GM06990 (cell line): ENCODE measurements at regions not wholly inside any gene's neighbourhood (a gene's known extent, or its start where the extent isn't known, plus 50 kb on each side); places are given as distances from the start of the nearest gene placed in this dataset.

ENCODE experiments used
- DNase-seq: peaks from one replicate; pipeline ENCODE4 v3.0.0-alpha.2; 2011; ENCODE audit not compliant: insufficient read length; ENCODE audit errors: extremely low read depth
- H3K27me3 ChIP-seq: replicated peaks from 2 replicates; pipeline ENCODE4 v1.6.0; 2011; ENCODE audit warnings: low read length; ENCODE audit not compliant: control insufficient read depth, insufficient read depth
- H3K36me3 ChIP-seq: 2 replicates; pipeline ENCODE4 v1.5.1; 2011; ENCODE audit warnings: low read length; ENCODE audit not compliant: control insufficient read depth, insufficient read depth
- H3K4me3 ChIP-seq: replicated peaks from 2 replicates; pipeline ENCODE4 v1.5.1; 2011; ENCODE audit warnings: low read depth, mild to moderate bottlenecking, control low read depth, low read length
- TF ChIP-seq, protein P1 (sequence below): IDR thresholded peaks from 2 replicates; pipeline ENCODE4 v1.5.1; 2011; ENCODE audit warnings: low read length, control low read depth, mild to moderate bottlenecking, inconsistent platforms; ENCODE audit not compliant: insufficient read depth, poor library complexity, severe bottlenecking

DNA sequence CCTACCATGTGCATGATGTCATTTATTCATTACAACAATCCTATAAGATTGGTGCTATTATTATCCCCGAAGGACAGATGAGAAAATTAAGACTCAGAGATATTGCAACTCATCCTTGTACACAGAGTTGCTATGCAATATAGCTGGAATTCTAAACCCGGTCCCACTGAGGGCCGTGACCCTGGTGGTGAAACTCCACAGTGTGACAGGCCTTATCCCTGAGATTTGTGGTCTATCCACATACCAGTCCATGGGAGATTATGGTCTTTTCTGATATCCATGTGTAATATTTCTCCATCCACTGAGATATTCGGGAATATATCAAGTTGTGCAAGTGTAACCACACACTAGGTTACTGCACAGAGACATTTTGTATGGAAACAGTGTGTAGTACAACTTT, 305.2 kb downstream of the TXNL1 start:
- no peaks in the 10 kb centered on the region for H3K27me3 ChIP-seq
- no peak overlapping the region for H3K4me3 ChIP-seq
- TF ChIP-seq, protein P1, sequence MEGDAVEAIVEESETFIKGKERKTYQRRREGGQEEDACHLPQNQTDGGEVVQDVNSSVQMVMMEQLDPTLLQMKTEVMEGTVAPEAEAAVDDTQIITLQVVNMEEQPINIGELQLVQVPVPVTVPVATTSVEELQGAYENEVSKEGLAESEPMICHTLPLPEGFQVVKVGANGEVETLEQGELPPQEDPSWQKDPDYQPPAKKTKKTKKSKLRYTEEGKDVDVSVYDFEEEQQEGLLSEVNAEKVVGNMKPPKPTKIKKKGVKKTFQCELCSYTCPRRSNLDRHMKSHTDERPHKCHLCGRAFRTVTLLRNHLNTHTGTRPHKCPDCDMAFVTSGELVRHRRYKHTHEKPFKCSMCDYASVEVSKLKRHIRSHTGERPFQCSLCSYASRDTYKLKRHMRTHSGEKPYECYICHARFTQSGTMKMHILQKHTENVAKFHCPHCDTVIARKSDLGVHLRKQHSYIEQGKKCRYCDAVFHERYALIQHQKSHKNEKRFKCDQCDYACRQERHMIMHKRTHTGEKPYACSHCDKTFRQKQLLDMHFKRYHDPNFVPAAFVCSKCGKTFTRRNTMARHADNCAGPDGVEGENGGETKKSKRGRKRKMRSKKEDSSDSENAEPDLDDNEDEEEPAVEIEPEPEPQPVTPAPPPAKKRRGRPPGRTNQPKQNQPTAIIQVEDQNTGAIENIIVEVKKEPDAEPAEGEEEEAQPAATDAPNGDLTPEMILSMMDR = no peak
- no peaks in the 10 kb centered on the region for H3K36me3 ChIP-seq
- no peak for DNase-seq

- Histone ChIP-seq H3K36me3 (no peaks in the 10 kb centered on the region), H3K27me3 (no peaks in the 10 kb centered on the region), H3K4me3 (no peak overlapping the region)
- TF ChIP-seq, protein P1 = no peak
- DNase-seq = no peak
Measured at GRCh38 chr18:56332371-56332770, 306.0 kb downstream of the TXNL1 start.

DNA sequence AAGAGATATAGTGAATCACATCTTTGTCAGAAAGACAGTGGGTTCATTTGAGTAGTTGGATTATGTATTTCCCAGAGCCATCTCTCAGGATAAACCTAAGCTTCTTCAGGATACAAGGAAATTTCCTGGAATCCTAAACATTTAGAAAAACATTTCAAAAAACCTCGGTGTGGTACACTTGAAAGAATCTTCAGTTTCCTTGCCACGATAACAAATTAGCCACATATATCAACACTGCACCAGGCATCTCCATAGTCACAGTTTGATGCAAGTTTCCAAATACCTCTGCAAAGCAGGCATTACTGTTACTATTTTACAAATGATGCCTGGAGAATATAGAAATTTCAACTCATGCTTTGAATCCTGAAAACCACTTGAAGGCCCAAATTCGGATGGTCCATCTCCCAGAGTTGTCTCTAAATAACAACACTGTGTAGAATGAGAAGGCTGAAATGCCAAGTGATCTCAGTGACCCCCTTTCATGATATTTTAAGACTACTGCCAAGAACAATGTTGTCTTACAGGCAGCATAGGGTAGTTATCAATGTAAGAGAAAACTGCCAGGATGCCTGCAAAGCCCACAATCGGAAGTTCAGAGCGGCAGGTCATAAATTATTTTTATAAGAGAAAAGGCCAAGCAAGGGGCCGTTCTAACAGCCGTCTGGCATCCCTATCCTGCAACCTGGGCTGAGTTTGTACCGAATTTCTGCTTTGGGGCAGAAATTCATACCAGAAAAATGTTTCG, 307.9 kb downstream of the TXNL1 start:
- TF ChIP-seq, protein P1 = no peak
- Histone ChIP-seq H3K36me3 (no peaks in the 10 kb centered on the region), H3K27me3 (no peaks in the 10 kb centered on the region), H3K4me3 (no peak overlapping the region)
- no peak for DNase-seq

DNA sequence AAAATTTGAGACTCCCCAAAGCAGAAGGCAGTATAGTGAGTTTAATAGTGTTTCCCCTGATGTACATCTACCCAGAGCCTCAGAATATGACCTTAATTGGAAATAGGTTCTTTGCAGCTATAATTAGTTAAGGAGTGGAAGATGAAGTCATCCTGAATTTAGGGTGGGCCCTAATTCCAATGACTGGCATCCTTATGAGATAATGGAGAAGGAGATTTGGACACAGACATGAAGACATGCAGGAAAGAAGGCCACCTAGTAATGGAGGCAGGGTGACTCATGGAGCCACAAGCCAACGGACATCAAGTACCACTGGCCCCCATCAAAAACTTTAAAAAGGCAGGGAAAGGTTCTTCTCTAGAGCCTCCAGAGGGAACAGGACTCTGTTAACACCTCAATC, 308.9 kb downstream of the TXNL1 start:
- H3K27me3 ChIP-seq = no peaks in the 10 kb centered on the region
- DNase-seq = no peak
- no peak overlapping the region for H3K4me3 ChIP-seq
- TF ChIP-seq, protein P1 = no peak
- no peaks in the 10 kb centered on the region for H3K36me3 ChIP-seq

DNA sequence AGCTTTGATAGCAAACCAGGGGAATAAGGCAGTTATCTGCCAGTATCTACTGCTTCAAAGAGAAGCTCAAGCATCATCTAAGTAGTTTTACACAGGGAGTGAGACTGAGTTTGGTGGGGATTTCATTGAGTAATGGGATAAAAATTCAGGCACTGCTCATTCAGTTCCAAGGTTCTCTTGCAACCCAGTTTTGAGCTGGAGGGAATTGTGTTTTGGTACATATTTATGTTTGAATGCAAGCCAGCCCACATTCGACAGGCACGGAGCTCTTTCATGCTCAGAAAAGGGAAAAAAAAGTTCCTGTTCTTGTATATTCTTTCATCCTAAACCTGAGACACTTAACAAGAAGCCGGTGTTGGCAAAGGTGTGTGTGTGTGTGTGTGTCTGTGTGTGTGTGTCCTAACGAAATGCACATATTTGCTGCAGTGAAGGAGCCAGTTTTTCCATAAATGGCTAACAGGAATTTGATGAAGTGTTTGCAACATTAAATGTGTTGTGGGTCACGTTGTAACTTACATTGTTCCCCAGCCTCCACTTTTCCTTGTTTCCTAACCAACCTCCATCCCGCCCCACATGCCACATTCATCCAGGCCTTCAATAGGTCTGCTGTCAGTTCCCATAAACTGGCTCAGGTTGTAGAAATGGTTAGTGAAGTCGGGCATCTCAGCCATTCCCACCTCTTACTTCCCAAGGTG, 311.1 kb downstream of the TXNL1 start:
- DNase-seq = no peak
- no peaks in the 10 kb centered on the region for H3K27me3 ChIP-seq
- no peak overlapping the region for H3K4me3 ChIP-seq
- TF ChIP-seq, protein P1 = no peak
- no peaks in the 10 kb centered on the region for H3K36me3 ChIP-seq
